ENCODE measurements at regions not wholly inside any gene's neighbourhood (a gene's known extent, or its start where the extent isn't known, plus 50 kb on each side); places are given as distances from the start of the nearest gene placed in this dataset.

DNA sequence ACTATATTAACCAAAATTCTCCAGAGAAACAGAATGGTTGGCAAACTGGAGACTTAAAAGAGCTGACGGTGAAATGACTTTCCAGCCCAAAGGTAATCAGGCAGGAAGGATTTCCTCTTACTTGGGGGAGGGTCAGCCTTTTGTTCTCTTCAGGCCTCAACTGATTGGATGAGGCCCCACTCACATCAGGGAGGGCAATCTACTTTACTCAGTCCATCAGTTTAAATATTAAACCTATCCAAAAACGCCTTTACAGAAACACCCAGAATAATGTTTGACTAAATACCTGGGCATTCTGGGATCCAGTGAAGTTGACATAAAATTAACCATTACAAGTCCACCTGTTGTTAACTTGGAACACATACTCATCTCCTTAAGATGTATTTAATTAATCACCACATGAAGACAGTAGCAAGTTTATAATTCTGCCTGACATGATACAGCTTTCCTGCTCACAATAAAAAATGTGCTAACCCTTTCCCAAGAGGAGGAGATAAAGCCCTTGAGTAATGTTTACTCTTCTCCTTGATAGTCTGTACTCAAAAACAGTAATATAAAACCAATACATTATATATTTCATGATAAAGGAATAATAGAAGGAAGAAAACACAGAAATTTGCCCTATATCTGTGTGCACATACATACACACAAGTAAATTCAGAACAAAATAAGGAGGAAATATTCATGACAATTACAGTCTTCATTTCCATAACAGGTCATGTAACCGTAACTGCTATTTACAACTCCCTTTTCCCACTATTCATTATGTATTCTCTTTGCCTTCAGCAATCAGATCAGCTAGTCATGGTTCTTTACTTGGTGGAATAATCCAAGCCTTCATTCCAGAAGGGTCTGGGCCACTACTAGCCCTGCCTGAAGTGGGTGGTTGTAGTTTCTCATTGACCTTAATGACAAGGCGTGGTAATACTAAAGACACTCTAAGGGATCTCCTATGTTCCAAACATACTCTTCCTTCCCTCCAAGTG, 107.5 kb upstream of the RUNX1 start:
- Mint-ChIP-seq H3K27me3 (no peaks in the 10 kb centered on the region), H3K27ac (no peak overlapping the region)

DNA sequence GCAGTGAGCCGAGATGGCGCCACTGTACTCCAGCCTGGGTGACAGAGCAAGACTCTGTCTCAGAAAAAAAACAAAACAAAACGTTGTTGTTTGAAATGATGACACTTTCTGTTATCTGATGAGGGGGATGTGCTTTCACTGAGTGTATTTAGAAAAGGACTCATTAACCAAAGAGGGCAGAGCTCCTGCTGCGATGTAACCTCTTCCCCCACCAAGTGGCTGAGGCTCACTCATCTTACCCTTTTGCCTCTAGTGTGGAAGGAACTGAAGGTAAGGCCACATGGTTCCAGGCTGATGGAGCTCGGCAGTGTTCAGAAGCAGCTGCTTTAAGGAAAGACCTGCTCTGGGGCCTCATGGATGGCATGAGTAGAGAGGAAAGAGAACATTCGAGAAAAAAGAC, 105.7 kb upstream of the RUNX1 start:
- DNase-seq, result no peak
- peaks cover 0 to 7% (median 0%) of the 10 kb centered on the region in 7 donors for H3K4me1 Mint-ChIP-seq
- Histone ChIP-seq H3K36me3 (ENCODE audit: control insufficient read depth in 2 of 3, insufficient read depth in 3 of 3, low read length in 3 of 3) (no peaks in the 10 kb centered on the region), H3K27me3 (ENCODE audit: control insufficient read depth in 2 of 2, insufficient read depth in 2 of 2, low read length in 2 of 2) (no peaks in the 10 kb centered on the region), H3K4me1 (ENCODE audit: control insufficient read depth in 2 of 2, insufficient read depth in 2 of 2, low read length in 2 of 2) (no peaks in the 10 kb centered on the region), H3K9me3 (ENCODE audit: control insufficient read depth in 2 of 3, low read length in 3 of 3) (peaks cover 0 to 6% (median 0%) of the 10 kb centered on the region in 3 experiments), H3K27ac (ENCODE audit: low read depth, low read length) (no peak overlapping the region), H3K4me3 (ENCODE audit: low read length) (no peak overlapping the region)
- intact Hi-C loops (cut with micrococcal nuclease), result no loop called here
- H3K36me3 Mint-ChIP-seq, result peaks cover 4 to 22% (median 10%) of the 10 kb centered on the region in 5 donors
- no peak for ATAC-seq
- no peak overlapping the region for H3K4me3 Mint-ChIP-seq
- H3K27ac Mint-ChIP-seq, result no peak overlapping the region
- peaks cover 0 to 30% (median 8%) of the 10 kb centered on the region in 11 donors for H3K9me3 Mint-ChIP-seq
- POLR2A ChIA-PET, result no interaction called here
- CTCF ChIA-PET, result interaction anchor here (0.6 kb wide), 1 partner anchor 413 kb away, joined by 3 read pairs; no protein-coding TSS in a partner anchor
- H3K27me3 Mint-ChIP-seq, result no peaks in the 10 kb centered on the region

More for the DNA sequence above, 107.5 kb upstream of the RUNX1 start:
- H3K9me3 Mint-ChIP-seq, result peaks cover 0 to 28% (median 8%) of the 10 kb centered on the region in 11 donors
- Histone ChIP-seq H3K36me3 (ENCODE audit: control insufficient read depth in 2 of 3, insufficient read depth in 3 of 3, low read length in 3 of 3) (no peaks in the 10 kb centered on the region), H3K4me1 (ENCODE audit: control insufficient read depth in 2 of 2, insufficient read depth in 2 of 2, low read length in 2 of 2) (no peaks in the 10 kb centered on the region), H3K9me3 (ENCODE audit: control insufficient read depth in 2 of 3, low read length in 3 of 3) (peaks cover 0 to 6% (median 0%) of the 10 kb centered on the region in 3 experiments), H3K27me3 (ENCODE audit: control insufficient read depth in 2 of 2, insufficient read depth in 2 of 2, low read length in 2 of 2) (no peaks in the 10 kb centered on the region), H3K27ac (ENCODE audit: low read depth, low read length) (no peak overlapping the region), H3K4me3 (ENCODE audit: low read length) (no peak overlapping the region)
- ATAC-seq, result no peak
- ChIA-PET CTCF (no interaction called here), POLR2A (no interaction called here)
- intact Hi-C loops (cut with micrococcal nuclease), result no loop called here
- H3K4me1 Mint-ChIP-seq, result peaks cover 0 to 5% (median 0%) of the 10 kb centered on the region in 7 donors
- H3K4me3 Mint-ChIP-seq, result no peak overlapping the region
- no peak for DNase-seq
- peaks cover 6 to 17% (median 8%) of the 10 kb centered on the region in 5 donors for H3K36me3 Mint-ChIP-seq

DNA sequence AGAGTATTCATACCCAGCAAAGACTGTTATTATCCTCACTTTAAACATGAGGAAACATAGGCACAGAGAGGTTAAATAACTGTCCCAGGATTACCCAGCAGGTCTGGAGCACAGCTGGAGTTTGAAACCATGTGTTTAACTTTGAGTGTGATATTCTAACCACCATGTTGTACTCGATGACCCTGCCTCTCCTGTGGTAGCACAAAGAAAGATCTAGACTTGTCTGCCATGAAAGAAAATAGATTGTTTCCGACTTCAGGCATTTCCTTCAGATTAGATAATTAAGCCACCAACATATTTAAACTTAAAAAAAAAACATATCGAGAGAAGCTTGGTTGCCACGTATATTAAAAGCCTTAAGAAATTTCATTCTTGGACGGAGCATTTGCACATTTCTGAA, 104.6 kb upstream of the RUNX1 start:
- Histone ChIP-seq H3K9me3 (ENCODE audit: control insufficient read depth in 2 of 3, low read length in 3 of 3) (peaks cover 0 to 6% (median 0%) of the 10 kb centered on the region in 3 experiments), H3K4me1 (ENCODE audit: control insufficient read depth in 2 of 2, insufficient read depth in 2 of 2, low read length in 2 of 2) (no peaks in the 10 kb centered on the region), H3K36me3 (ENCODE audit: control insufficient read depth in 2 of 3, insufficient read depth in 3 of 3, low read length in 3 of 3) (no peaks in the 10 kb centered on the region), H3K27me3 (ENCODE audit: control insufficient read depth in 2 of 2, insufficient read depth in 2 of 2, low read length in 2 of 2) (no peaks in the 10 kb centered on the region), H3K4me3 (ENCODE audit: low read length) (no peak overlapping the region), H3K27ac (ENCODE audit: low read depth, low read length) (no peak overlapping the region)
- Mint-ChIP-seq H3K27ac (no peak overlapping the region), H3K27me3 (no peaks in the 10 kb centered on the region), H3K4me3 (no peak overlapping the region), H3K9me3 (peaks cover 0 to 25% (median 8%) of the 10 kb centered on the region in 11 donors), H3K36me3 (peaks cover 4 to 19% (median 6%) of the 10 kb centered on the region in 5 donors), H3K4me1 (peaks cover 0 to 7% (median under 1%) of the 10 kb centered on the region in 7 donors)
- ChIA-PET CTCF (no interaction called here), POLR2A (no interaction called here)
- ATAC-seq (no peak), DNase-seq (no peak)
- intact Hi-C loops (cut with micrococcal nuclease), result no loop called here

DNA sequence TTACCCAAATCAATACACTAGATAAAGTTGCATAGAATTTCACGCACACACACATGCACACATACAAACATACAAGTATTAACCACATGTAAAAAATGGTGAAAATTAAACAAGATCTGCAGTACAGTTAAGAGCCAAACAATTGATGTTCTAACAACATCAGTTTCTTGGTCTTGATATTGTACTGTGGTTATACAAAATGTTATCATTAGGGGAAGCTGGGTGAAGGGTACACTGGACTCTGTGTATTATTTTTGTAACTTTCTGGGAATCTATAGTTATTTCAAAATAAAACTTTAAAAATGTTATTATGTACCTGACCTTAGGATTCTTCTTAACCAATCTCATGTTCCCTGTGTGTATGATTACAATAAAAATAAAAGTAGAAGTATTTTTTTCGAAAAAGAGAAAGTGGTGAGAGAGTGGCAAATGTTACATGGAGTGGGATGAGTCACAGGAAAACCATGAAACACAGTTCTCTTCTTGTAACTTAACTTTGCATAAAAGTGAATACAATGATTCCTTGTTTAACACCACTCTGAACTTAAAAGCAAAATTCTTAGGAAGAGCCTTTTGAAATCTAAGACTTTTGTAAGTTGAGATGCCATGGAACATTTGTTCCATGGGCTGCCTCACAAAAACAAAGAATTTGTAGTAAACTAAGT, 101.6 kb upstream of the RUNX1 start:
- H3K27me3 ChIP-seq (ENCODE audit: control insufficient read depth in 2 of 2, insufficient read depth in 2 of 2, low read length in 2 of 2), result no peaks in the 10 kb centered on the region
- intact Hi-C loops (cut with micrococcal nuclease), result no loop called here
- no peaks in the 10 kb centered on the region for H3K36me3 ChIP-seq (ENCODE audit: control insufficient read depth in 2 of 3, insufficient read depth in 3 of 3, low read length in 3 of 3)
- POLR2A ChIA-PET, result no interaction called here
- H3K27ac ChIP-seq (ENCODE audit: low read depth, low read length), result no peak overlapping the region
- no peak overlapping the region for H3K4me3 Mint-ChIP-seq
- CTCF ChIA-PET, result no interaction called here
- peaks cover 0 to 10% (median 0%) of the 10 kb centered on the region in 5 donors for H3K36me3 Mint-ChIP-seq
- no peak overlapping the region for H3K4me3 ChIP-seq (ENCODE audit: low read length)
- H3K4me1 ChIP-seq (ENCODE audit: control insufficient read depth in 2 of 2, insufficient read depth in 2 of 2, low read length in 2 of 2), result no peaks in the 10 kb centered on the region
- ATAC-seq (no peak), DNase-seq (no peak)
- H3K9me3 ChIP-seq (ENCODE audit: control insufficient read depth in 2 of 3, low read length in 3 of 3), result no peaks in the 10 kb centered on the region
- H3K27ac Mint-ChIP-seq, result no peak overlapping the region
- no peaks in the 10 kb centered on the region for H3K27me3 Mint-ChIP-seq
- H3K4me1 Mint-ChIP-seq, result peaks cover 0 to 19% (median 7%) of the 10 kb centered on the region in 7 donors
- H3K9me3 Mint-ChIP-seq, result peaks cover 0 to 7% (median 0%) of the 10 kb centered on the region in 11 donors

DNA sequence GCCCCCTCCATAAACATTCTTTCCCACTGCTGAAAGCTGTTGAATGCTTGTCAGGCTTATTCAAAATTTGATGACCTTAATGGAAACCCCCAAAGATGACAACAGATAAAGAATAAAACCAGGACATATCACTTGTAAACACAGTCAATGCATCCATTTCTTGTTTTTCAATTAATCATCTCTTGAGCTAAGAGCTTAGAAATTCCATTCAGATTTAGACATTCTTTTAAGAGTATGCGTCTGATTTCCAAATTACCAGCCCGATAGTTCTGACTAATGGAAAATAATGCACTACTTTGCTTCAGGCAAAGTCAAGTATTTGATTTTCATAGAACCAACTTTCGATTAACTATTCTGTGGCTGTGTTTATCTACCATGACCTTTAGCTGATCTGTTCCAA, 100.6 kb upstream of the RUNX1 start:
- intact Hi-C loops (cut with micrococcal nuclease), result no loop called here
- H3K27me3 Mint-ChIP-seq, result no peaks in the 10 kb centered on the region
- Histone ChIP-seq H3K27ac (ENCODE audit: low read depth, low read length) (no peak overlapping the region), H3K4me3 (ENCODE audit: low read length) (no peak overlapping the region), H3K9me3 (ENCODE audit: control insufficient read depth in 2 of 3, low read length in 3 of 3) (no peaks in the 10 kb centered on the region), H3K27me3 (ENCODE audit: control insufficient read depth in 2 of 2, insufficient read depth in 2 of 2, low read length in 2 of 2) (no peaks in the 10 kb centered on the region), H3K36me3 (ENCODE audit: control insufficient read depth in 2 of 3, insufficient read depth in 3 of 3, low read length in 3 of 3) (no peaks in the 10 kb centered on the region), H3K4me1 (ENCODE audit: control insufficient read depth in 2 of 2, insufficient read depth in 2 of 2, low read length in 2 of 2) (no peaks in the 10 kb centered on the region)
- DNase-seq (no peak), ATAC-seq (no peak)
- H3K4me3 Mint-ChIP-seq, result no peak overlapping the region
- CTCF ChIA-PET, result no interaction called here
- POLR2A ChIA-PET, result no interaction called here
- peaks cover 0 to 22% (median 7%) of the 10 kb centered on the region in 7 donors for H3K4me1 Mint-ChIP-seq
- H3K9me3 Mint-ChIP-seq, result peaks cover 0 to 7% (median 0%) of the 10 kb centered on the region in 11 donors
- peaks cover 0 to 10% (median 0%) of the 10 kb centered on the region in 5 donors for H3K36me3 Mint-ChIP-seq
- no peak overlapping the region for H3K27ac Mint-ChIP-seq

DNA sequence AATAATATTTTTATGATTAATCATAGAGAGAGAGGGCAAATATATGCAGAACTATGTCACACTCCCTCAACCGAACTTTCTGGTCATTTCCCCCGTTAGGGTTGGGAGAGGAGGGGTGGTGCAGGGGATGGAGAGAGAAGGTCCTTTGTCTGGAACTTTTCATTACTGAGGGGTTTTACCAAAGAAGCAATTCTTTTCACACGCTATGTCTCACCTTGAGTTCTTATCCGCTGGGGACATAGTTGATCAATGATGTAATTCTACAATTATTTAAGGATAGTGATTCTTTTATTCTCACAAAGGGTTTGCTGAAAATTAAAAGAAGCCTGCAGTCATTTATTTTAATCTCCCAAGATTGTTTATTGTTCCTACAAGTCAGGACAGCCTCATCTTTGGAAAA, 98.3 kb upstream of the RUNX1 start:
- Histone ChIP-seq H3K9me3 (ENCODE audit: control insufficient read depth in 2 of 3, low read length in 3 of 3) (no peaks in the 10 kb centered on the region), H3K27ac (ENCODE audit: low read depth, low read length) (no peak overlapping the region), H3K4me1 (ENCODE audit: control insufficient read depth in 2 of 2, insufficient read depth in 2 of 2, low read length in 2 of 2) (no peaks in the 10 kb centered on the region), H3K27me3 (ENCODE audit: control insufficient read depth in 2 of 2, insufficient read depth in 2 of 2, low read length in 2 of 2) (no peaks in the 10 kb centered on the region), H3K36me3 (ENCODE audit: control insufficient read depth in 2 of 3, insufficient read depth in 3 of 3, low read length in 3 of 3) (no peaks in the 10 kb centered on the region), H3K4me3 (ENCODE audit: low read length) (no peak overlapping the region)
- ATAC-seq, result no peak
- Mint-ChIP-seq H3K9me3 (peaks cover 0 to 7% (median 0%) of the 10 kb centered on the region in 11 donors), H3K36me3 (peaks cover 0 to 10% (median 0%) of the 10 kb centered on the region in 5 donors), H3K27me3 (no peaks in the 10 kb centered on the region), H3K4me3 (no peak overlapping the region), H3K27ac (no peak overlapping the region), H3K4me1 (peaks cover 0 to 22% (median 7%) of the 10 kb centered on the region in 7 donors)
- POLR2A ChIA-PET, result interaction anchor here (0.6 kb wide), 1 partner anchor 54 kb away, joined by 3 read pairs; no protein-coding TSS in a partner anchor
- no peak for DNase-seq
- intact Hi-C loops (cut with micrococcal nuclease), result no loop called here
- CTCF ChIA-PET, result no interaction called here
